ENCODE measurements at regions not wholly inside any gene's neighbourhood (a gene's known extent, or its start where the extent isn't known, plus 50 kb on each side); places are given as distances from the start of the nearest gene placed in this dataset.

- no peak for DNase-seq
- TF ChIP-seq CTCF (conservative IDR thresholded peaks at IDR 0.05): no peak
- H3K27ac ChIP-seq (ENCODE audit: insufficient read length, low read depth, low read length): no peak overlapping the region
Observed at GRCh38 chr12:116495260-116495659, 63.9 kb upstream of the MAP1LC3B2 start.

More at GRCh38 chr12:116495260-116495659, 63.9 kb upstream of the MAP1LC3B2 start:
- no peak overlapping the region for H2AFZ ChIP-seq (ENCODE audit: low read length)
- Mint-ChIP-seq H3K9me3 (no peaks in the 10 kb centered on the region; a peak in 2 of 5 replicates), H3K4me3 (no peak overlapping the region), H3K27ac (no peak overlapping the region), H3K36me3 (ENCODE audit: insufficient read depth in 1 of 3, low read depth in 3 of 3) (no peaks in the 10 kb centered on the region), H3K27me3 (ENCODE audit: low read depth) (no peaks in the 10 kb centered on the region), H3K4me1 (peaks cover 9 to 12% of the 10 kb centered on the region in 2 experiments)
- no peaks in the 10 kb centered on the region for H3K27me3 ChIP-seq (ENCODE audit: insufficient read depth, low read length)
- no peak overlapping the region for H4K5ac ChIP-seq (ENCODE audit: insufficient read length, low read depth, low read length)
- no peaks in the 10 kb centered on the region for H3K79me1 ChIP-seq (ENCODE audit: insufficient read depth, low read depth, low read length, poor library complexity, severe bottlenecking)
- no peak overlapping the region for H2BK15ac ChIP-seq (ENCODE audit: low read depth, low read length)
- H3T11ph ChIP-seq (ENCODE audit: low read length): no peak overlapping the region
- no peak overlapping the region for H2BK12ac ChIP-seq (ENCODE audit: insufficient read length, low read depth, low read length)
- H2AK5ac ChIP-seq (ENCODE audit: insufficient read length, low read length): no peak overlapping the region
- H3K18ac ChIP-seq (ENCODE audit: insufficient read length, low read depth, low read length): no peak overlapping the region
- H3K23ac ChIP-seq (ENCODE audit: insufficient read length, low read depth, low read length): no peak overlapping the region
- no peak overlapping the region for H3K56ac ChIP-seq (ENCODE audit: insufficient read length, low read depth, low read length)
- H4K8ac ChIP-seq (replicated peaks; ENCODE audit: insufficient read length, low read depth, low read length): no peak overlapping the region
- H3K4ac ChIP-seq (ENCODE audit: low read depth, low read length): no peak overlapping the region
- H4K91ac ChIP-seq (ENCODE audit: insufficient read length, low read depth, low read length): no peak overlapping the region
- H2BK20ac ChIP-seq (ENCODE audit: low read depth, low read length, poor library complexity, severe bottlenecking): no peak overlapping the region
- no peaks in the 10 kb centered on the region for H3K9me3 ChIP-seq (ENCODE audit: control insufficient read depth, low read depth, low read length)
- H3K79me2 ChIP-seq (ENCODE audit: insufficient read depth, low read length): no peaks in the 10 kb centered on the region
- no peak overlapping the region for H3K14ac ChIP-seq (ENCODE audit: insufficient read depth, low read length)
- no peak overlapping the region for H3K4me2 ChIP-seq (ENCODE audit: insufficient read depth, insufficient read length, low read length)
- H4K20me1 ChIP-seq (ENCODE audit: control insufficient read depth, insufficient read depth, insufficient read length): no peaks in the 10 kb centered on the region
- no peaks in the 10 kb centered on the region for H3K23me2 ChIP-seq (ENCODE audit: insufficient read length, low read depth, low read length, poor library complexity, severe bottlenecking)
- no peak overlapping the region for H3K9ac ChIP-seq (ENCODE audit: extremely low read depth, insufficient read length, low read length)
- H2BK120ac ChIP-seq (ENCODE audit: low read depth, low read length, poor library complexity, severe bottlenecking): no peak overlapping the region
- no CpG with 5 or more reads among the region's 2 CpGs for WGBS (ENCODE audit: extremely low coverage, insufficient read length, low lambda C conversion rate)
- H3K4me1 ChIP-seq (ENCODE audit: insufficient read depth, low read length): no peaks in the 10 kb centered on the region
- H2BK5ac ChIP-seq (ENCODE audit: insufficient read length, low read length): no peak overlapping the region
